HG02973 (cell line): ENCODE measurements at regions not wholly inside any gene's neighbourhood (a gene's known extent, or its start where the extent isn't known, plus 50 kb on each side); places are given as distances from the start of the nearest gene placed in this dataset.

ENCODE experiments used
- ATAC-seq: cut with Tn5 transposase; IDR thresholded peaks from one replicate; pipeline ENCODE4 v1.9.1; 2021; ENCODE audit warnings: moderate library complexity; ENCODE audit not compliant: unreplicated experiment

GRCh38 chr16:85501900-85502299, 111.2 kb upstream of the GSE1 start:
- no peak for ATAC-seq

DNA sequence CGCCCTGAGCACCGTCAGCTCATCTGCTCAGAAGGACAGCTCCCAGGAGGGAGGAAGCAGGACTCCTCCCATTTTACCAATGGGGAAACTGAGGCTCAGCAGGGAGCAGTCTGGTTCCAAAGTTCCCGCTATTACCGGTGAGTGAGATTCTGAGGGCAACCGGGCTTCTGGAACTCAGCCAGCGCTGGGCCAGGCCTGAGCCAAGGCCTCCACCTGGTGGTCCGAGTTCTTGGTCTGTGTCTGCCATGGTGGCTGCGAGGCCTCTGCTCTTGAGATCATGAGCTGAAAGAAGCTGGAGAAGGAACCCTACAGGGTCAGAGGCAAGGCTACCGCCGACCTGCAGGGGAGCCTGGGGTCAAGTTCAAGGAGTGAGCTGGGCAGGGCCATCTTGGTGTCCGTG, 110.8 kb upstream of the GSE1 start:
- ATAC-seq: no peak

- ATAC-seq: no peak
These were observed 109.4 kb upstream of the GSE1 start for GRCh38 chr16:85503679-85504231.

- no peak for ATAC-seq
These were observed 108.9 kb upstream of the GSE1 start for GRCh38 chr16:85504242-85504641.

- no peak for ATAC-seq
These were observed 107.1 kb upstream of the GSE1 start for GRCh38 chr16:85505794-85506634.

GRCh38 chr16:85506635-85506911, 106.5 kb upstream of the GSE1 start:
- ATAC-seq: no peak

DNA sequence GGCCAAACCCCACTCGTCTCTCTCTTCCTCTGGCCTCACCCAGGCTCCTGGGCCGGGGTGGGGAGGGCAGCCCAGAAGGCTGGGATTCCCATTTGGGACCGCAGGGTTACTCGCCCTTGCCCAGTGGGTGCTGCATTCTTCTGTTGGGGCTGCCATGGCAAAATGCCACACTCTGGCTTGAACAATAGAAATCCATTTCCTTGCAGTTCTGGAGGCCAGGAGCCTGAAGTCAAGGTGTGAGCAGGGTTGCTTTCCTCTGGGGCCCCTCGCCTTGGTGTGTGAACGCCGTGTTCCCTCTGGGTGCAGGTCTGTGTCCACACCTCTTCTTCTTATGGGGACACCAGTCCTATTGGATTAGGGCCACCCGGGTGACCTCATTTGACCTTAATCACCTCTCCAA, 105.8 kb upstream of the GSE1 start:
- ATAC-seq: no peak

GRCh38 chr16:85508388-85508787, 104.7 kb upstream of the GSE1 start:
- no peak for ATAC-seq

DNA sequence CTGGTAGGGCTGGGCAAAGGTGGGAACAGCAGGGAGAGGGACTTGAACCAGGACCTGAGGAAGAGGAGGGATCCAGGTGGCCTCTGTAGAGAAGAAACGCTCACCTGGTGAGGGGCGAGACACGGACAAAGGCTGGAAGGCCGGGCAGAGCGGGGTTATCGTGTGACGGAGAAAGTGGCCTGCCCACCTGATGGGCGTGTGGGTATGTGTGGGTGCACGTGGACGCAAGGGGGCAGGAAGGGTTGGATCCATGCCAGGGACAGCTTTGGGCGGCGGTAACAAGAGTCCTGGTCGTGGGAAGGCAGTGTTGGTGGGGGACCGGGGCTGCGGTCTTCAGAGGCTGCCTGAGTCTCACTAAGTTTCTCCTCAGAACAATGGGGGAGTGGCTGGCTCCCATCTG, 104.1 kb upstream of the GSE1 start:
- ATAC-seq: no peak

- no peak for ATAC-seq
These were observed 103.0 kb upstream of the GSE1 start for GRCh38 chr16:85510041-85510659.

DNA sequence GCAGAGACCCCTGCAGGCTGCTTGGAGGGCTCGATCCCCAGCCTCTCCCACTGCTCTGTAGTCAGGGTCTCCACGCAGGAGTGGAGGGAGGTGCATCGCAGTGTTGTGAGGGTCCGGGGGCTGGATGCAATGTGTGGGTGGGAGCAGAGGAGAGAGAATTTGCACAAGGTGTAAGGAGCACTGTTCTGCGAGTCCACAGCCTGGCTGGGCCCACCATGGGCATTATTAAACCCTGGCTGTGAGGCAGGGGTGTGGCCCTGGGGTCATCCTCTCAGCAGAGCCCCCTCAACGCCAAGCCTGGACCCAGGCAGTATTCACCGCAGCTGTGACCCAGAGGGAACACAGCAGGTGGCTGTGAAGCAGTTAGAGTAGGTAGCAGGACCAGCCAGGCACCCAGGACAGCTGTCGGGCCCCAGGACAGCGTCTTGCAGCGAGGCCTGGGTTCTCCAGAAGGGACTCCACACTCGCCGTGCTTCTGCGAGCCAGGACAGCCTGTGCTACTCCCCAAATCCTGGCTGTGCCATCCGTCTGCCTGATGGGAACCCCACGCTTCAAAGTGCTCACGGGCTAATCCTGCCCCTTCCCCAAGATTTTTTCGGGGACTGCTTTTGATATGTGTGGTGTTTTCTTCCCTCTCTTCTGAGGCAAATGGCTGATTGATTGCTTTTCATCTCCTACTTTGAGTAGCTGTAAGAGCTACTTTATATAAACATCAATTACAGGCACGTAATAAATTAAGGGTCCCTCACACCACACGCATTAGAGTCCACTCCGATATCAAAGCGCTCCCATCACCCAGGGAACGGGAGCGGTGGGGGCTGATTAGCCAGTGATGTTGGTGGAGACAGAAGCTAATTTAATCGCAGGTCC, 100.9 kb upstream of the GSE1 start:
- no peak for ATAC-seq

GRCh38 chr16:85512808-85513115, 100.4 kb upstream of the GSE1 start:
- ATAC-seq: no peak

GRCh38 chr16:85513180-85513579, 99.9 kb upstream of the GSE1 start:
- no peak for ATAC-seq

DNA sequence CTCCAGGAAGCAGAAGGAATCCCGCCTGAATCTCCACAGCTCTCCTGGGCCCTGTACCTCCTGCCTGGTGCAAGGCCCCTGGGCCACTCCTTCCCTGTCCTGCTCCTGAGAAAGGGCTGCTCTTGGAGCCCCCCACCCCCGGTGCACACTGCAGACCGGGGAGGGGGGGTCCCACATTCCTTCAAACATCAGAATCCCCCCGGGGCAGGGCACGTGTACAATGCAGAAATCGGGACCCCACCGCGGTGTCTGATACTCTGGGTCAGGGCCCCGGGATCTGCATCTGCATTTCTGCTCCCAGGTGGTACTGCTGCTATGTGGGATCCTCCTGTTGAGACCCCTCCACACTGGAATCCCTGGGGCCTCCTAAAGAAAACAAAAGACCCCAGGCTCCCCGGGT, 99.5 kb upstream of the GSE1 start:
- ATAC-seq: no peak

- ATAC-seq: no peak
These were observed 98.9 kb upstream of the GSE1 start for GRCh38 chr16:85514295-85514597.

DNA sequence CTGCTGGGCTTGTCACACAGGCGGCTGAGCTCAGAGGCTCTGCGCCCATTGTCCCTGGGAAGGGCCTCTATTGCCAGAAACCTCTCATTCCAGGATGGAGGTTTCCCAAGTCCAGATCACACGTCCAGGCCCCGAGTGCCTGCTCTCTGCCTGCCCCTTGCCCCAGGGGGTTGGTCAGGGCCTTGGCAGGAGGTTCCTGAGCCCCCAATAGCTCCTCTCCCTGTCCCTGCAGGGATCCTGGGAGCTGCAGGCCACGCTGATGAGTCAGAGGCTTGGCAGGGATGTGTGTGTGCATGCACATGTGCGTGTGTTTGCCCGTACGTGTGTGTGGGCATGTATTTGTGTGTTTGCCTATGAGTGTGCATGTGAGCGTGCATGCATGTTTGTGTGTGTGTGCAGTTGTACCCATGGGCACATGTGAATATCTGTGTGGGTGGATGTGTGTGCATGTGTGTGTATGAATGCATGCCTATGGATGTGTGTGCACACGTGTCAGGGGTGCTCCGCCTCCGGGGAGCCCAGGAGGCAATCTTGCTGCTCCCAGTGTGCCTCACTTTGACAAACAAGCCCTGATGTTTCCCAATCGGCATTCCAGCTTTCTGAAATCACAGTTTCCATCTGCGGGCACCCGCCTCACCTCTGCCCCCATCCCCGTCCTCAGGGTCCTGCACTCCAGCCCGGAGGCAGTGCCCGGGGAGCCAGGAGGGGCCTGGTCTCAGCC, 98.4 kb upstream of the GSE1 start:
- no peak for ATAC-seq

- ATAC-seq: no peak
These were observed 97.8 kb upstream of the GSE1 start for GRCh38 chr16:85515319-85515745.

GRCh38 chr16:85515830-85516397, 97.2 kb upstream of the GSE1 start:
- no peak for ATAC-seq

DNA sequence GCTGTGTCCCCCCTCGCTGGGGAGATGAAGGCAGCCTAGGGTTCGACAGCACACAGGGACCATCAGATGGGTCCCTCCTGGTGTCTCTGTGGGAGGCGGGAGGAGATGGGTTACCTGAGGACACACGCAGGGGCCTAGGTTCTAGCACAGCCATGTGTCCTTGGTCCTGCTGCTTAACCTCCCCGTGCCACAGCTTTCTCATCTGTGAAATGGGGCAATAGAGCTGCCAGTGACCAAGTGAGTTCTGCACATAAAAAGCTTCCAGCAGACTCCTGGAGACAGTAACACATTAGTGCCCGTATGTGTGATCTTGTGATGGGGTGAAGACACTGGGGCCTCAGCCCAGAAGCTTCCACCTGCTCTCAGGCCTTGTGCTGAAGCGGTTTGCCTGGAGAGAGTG, 96.0 kb upstream of the GSE1 start:
- no peak for ATAC-seq

DNA sequence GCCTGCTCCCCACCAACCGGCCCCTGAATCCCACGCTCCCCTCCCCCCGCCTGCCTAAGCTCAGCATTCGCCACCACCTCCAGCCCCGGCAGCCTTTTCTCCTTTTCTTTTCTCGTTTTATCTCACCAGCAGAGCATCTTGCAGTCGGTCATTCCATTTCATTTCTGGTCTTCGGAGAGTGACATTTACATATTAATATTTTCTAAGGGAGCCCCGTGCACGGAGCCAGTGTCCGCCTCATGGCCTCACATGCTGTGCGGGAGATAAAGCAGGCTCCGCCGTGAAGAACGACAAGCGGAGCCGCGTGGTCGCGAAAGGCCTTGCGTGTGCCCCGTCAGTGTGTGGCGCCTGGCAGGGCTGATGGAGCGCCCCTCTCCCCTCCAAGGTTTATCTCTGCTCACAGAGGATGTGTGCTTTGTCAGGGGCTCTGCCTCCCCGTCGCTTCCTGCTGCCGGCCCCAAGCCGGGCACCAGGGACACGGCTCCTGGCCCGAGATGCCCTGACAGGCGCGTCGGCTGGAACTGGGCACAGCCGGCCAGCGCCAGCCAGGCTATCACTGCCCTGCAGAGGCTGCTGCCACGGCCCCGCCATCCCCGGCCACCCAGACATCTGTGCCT, 95.5 kb upstream of the GSE1 start:
- no peak for ATAC-seq
